Stimulated activated naive CD4-positive, alpha-beta T cell treated with Interleukin-2 at 50 U/mL for 16 hours (primary cell): ENCODE measurements at regions not wholly inside any gene's neighbourhood (a gene's known extent, or its start where the extent isn't known, plus 50 kb on each side); places are given as distances from the start of the nearest gene placed in this dataset.

Source experiments
- DNase-seq: peaks from one replicate; lab custom pipeline; 2025; lab: John Stamatoyannopoulos, UW

- no peak for DNase-seq
These were observed 776.1 kb downstream of the BRD1 start for GRCh38 chr22:49051491-49052022.

GRCh38 chr22:49049691-49050090 is 778.0 kb downstream of the BRD1 start:
- DNase-seq, result no peak

GRCh38 chr22:49048591-49048990 is 779.1 kb downstream of the BRD1 start:
- DNase-seq, result no peak

- DNase-seq, result no peak
These were observed 780.2 kb downstream of the BRD1 start for GRCh38 chr22:49047447-49047846.

- no peak for DNase-seq
These were observed 780.9 kb downstream of the BRD1 start for GRCh38 chr22:49046546-49047361.

- no peak for DNase-seq
These were observed 781.6 kb downstream of the BRD1 start for GRCh38 chr22:49046000-49046545.

- no peak for DNase-seq
These were observed 782.4 kb downstream of the BRD1 start for GRCh38 chr22:49045276-49045675.

GRCh38 chr22:49044776-49045175 is 782.9 kb downstream of the BRD1 start:
- DNase-seq, result no peak

GRCh38 chr22:49044091-49044490 is 783.6 kb downstream of the BRD1 start:
- no peak for DNase-seq

- DNase-seq, result no peak
These were observed 784.5 kb downstream of the BRD1 start for GRCh38 chr22:49042877-49043859.

- no peak for DNase-seq
These were observed 785.6 kb downstream of the BRD1 start for GRCh38 chr22:49042066-49042465.

- no peak for DNase-seq
These were observed 786.8 kb downstream of the BRD1 start for GRCh38 chr22:49040754-49041467.

GRCh38 chr22:49040111-49040510 is 787.6 kb downstream of the BRD1 start:
- no peak for DNase-seq

GRCh38 chr22:49039625-49040024 is 788.0 kb downstream of the BRD1 start:
- no peak for DNase-seq

GRCh38 chr22:49037701-49038245 is 789.9 kb downstream of the BRD1 start:
- DNase-seq, result no peak

GRCh38 chr22:49036513-49036912 is 791.2 kb downstream of the BRD1 start:
- DNase-seq, result no peak

- DNase-seq, result no peak
These were observed 791.7 kb downstream of the BRD1 start for GRCh38 chr22:49035818-49036457.

GRCh38 chr22:49034836-49035817 is 792.5 kb downstream of the BRD1 start:
- DNase-seq, result no peak

GRCh38 chr22:49033616-49034015 is 794.1 kb downstream of the BRD1 start:
- no peak for DNase-seq

GRCh38 chr22:49032821-49033220 is 794.9 kb downstream of the BRD1 start:
- DNase-seq, result no peak
